GM12878 (cell line): ENCODE measurements at regions not wholly inside any gene's neighbourhood (a gene's known extent, or its start where the extent isn't known, plus 50 kb on each side); places are given as distances from the start of the nearest gene placed in this dataset.

Source experiments
- ATAC-seq: fragments of 200-7000 bp; cut with Tn5 transposase; 3 replicates; pipeline ENCODE4 v1.9.1; 2020; ENCODE audit warnings: mild to moderate bottlenecking, moderate library complexity
- BruUV-seq: library from RNA; stranded (reverse); fragments of 400-500 nt; replicated peaks from 2 replicates; lab custom pipeline; 2021; lab: Mats Ljungman, UMichigan
- CTCF ChIA-PET: fragments of 300-600 bp; sonication (Branson Sonifier 250); formaldehyde crosslinking; extraction: SDS; loops from one replicate; lab custom pipeline; 2021; ENCODE audit warnings: inconsistent platforms; lab: Yijun Ruan, JAX
- POLR2A ChIA-PET: fragments of 350-600 bp; formaldehyde crosslinking; extraction: SDS; loops from one replicate; lab custom pipeline; 2021; ENCODE audit warnings: inconsistent platforms; lab: Charles Lee
- RAD21 ChIA-PET: fragments of 300-600 bp; sonication (Branson Sonifier 250); formaldehyde crosslinking; loops from one replicate; lab custom pipeline; 2023; ENCODE audit warnings: antibody characterized with exemption; ENCODE audit not compliant: unreplicated experiment; lab: Charles Lee
- SMC1A ChIA-PET: fragments of 300-600 bp; sonication (Branson Sonifier 250); formaldehyde crosslinking; loops from one replicate; lab custom pipeline; 2023; ENCODE audit not compliant: unreplicated experiment, uncharacterized antibody; lab: Charles Lee
- DNase-seq: peaks from one replicate; pipeline ENCODE4 v3.0.0-alpha.2; 2011; ENCODE audit warnings: low read depth, low spot score
- FAIRE-seq: peaks from 3 replicates; lab custom pipeline; 2011; peaks lifted over from hg19 to GRCh38; lab: Jason Lieb, UNC
- H2AFZ ChIP-seq: 2 replicates; pipeline ENCODE4 v1.6.0; 2011; ENCODE audit warnings: low read depth, low read length, control low read depth; ENCODE audit not compliant: control insufficient read depth
- H3K27ac ChIP-seq: 2 replicates; pipeline ENCODE4 v1.5.1; 2011; ENCODE audit warnings: control low read depth; ENCODE audit not compliant: control insufficient read depth, insufficient read depth
- H3K27me3 ChIP-seq, 2 experiments: replicated peaks in 1 of 2; 2 replicates each; pipeline versions ENCODE4 v1.6.0 to v1.6.1; 2011; ENCODE audit warnings: low read length in 1 of 2; ENCODE audit not compliant: control insufficient read depth in 2 of 2, insufficient read depth in 2 of 2
- H3K36me3 ChIP-seq, 2 experiments: 2 replicates each; pipeline ENCODE4 v1.5.1; 2011; ENCODE audit warnings: low read length in 1 of 2; ENCODE audit not compliant: control insufficient read depth in 2 of 2, insufficient read depth in 2 of 2
- H3K4me1 ChIP-seq: 2 replicates; pipeline ENCODE4 v1.6.1; 2011; ENCODE audit warnings: mild to moderate bottlenecking, low read length, moderate library complexity, mixed read lengths; ENCODE audit not compliant: control insufficient read depth, insufficient read depth
- H3K4me2 ChIP-seq: 2 replicates; pipeline ENCODE4 v1.6.0; 2011; ENCODE audit warnings: control low read depth; ENCODE audit not compliant: control insufficient read depth, insufficient read depth
- H3K4me3 ChIP-seq: fragments of 200-600 bp; sonication (generic); 2 replicates; pipeline ENCODE4 v1.5.1; 2016
- H3K79me2 ChIP-seq: 2 replicates; pipeline ENCODE4 v1.6.0; 2011; ENCODE audit warnings: low read length; ENCODE audit not compliant: control insufficient read depth, insufficient read depth
- H3K9ac ChIP-seq: 2 replicates; pipeline ENCODE4 v1.8.0; 2011; ENCODE audit warnings: low read length, control low read depth, mixed read lengths; ENCODE audit not compliant: control insufficient read depth, insufficient read depth
- H3K9me3 ChIP-seq: replicated peaks from 3 replicates; pipeline ENCODE4 v1.5.1; 2011; ENCODE audit warnings: mild to moderate bottlenecking, low read length; ENCODE audit not compliant: control insufficient read depth, insufficient read depth
- H4K20me1 ChIP-seq: 2 replicates; pipeline ENCODE4 v1.6.0; 2011; ENCODE audit not compliant: control insufficient read depth, insufficient read depth
- MEF2A ChIP-seq: IDR thresholded peaks from 2 replicates; pipeline ENCODE4 v1.6.1; 2011; ENCODE audit warnings: low read depth, mild to moderate bottlenecking, low read length, moderate library complexity; ENCODE audit not compliant: insufficient read depth
- MXI1 ChIP-seq: fragments of 150-350 bp; IDR thresholded peaks from 2 replicates; pipeline ENCODE4 v1.6.1; 2011; ENCODE audit warnings: low read depth, mild to moderate bottlenecking, inconsistent platforms, low read length, improper control_type of control experiment
- MYB ChIP-seq: fragments of 150-350 bp; IDR thresholded peaks from 2 replicates; pipeline ENCODE4 v1.6.1; 2014; ENCODE audit warnings: mild to moderate bottlenecking, low read depth, low read length, borderline replicate concordance
- POLR2A ChIP-seq: IDR thresholded peaks from 2 replicates; pipeline ENCODE4 v1.6.1; 2011; ENCODE audit warnings: low read depth, mild to moderate bottlenecking, low read length
- POU2F2 ChIP-seq: IDR thresholded peaks from 3 replicates; pipeline ENCODE4 v1.6.1; 2011; ENCODE audit warnings: low read depth, mild to moderate bottlenecking, low read length, borderline replicate concordance
- SMAD1 ChIP-seq: fragments of 450-650 bp; IDR thresholded peaks from 2 replicates; pipeline ENCODE4 v1.6.1; 2018; ENCODE audit warnings: mild to moderate bottlenecking, low read depth; ENCODE audit not compliant: partially characterized antibody
- SMAD5 ChIP-seq: IDR thresholded peaks from 2 replicates; pipeline ENCODE4 v1.6.1; 2016; ENCODE audit warnings: antibody characterized with exemption, low read depth
- TAF1 ChIP-seq: IDR thresholded peaks from 2 replicates; pipeline ENCODE4 v1.6.1; 2011; ENCODE audit warnings: mild to moderate bottlenecking, low read depth, low read length, borderline replicate concordance
- TARDBP ChIP-seq: IDR thresholded peaks from 2 replicates; pipeline ENCODE4 v1.6.1; 2016; ENCODE audit warnings: borderline replicate concordance
- TBL1XR1 ChIP-seq: IDR thresholded peaks from 2 replicates; pipeline ENCODE4 v1.6.1; 2012; ENCODE audit warnings: low read depth, low read length, improper control_type of control experiment
- ZNF217 ChIP-seq: fragments of 450-650 bp; IDR thresholded peaks from 2 replicates; pipeline ENCODE4 v1.6.1; 2017; ENCODE audit warnings: antibody characterized with exemption, mild to moderate bottlenecking
- in situ Hi-C: fragments of 300-500 bp; cut with MboI; formaldehyde crosslinking; loops from 9 replicates; pipeline ENCODE4 v1.14.3; 2018; ENCODE audit warnings: mixed read lengths
- intact Hi-C: fragments of 100-400 bp; cut with micrococcal nuclease; formaldehyde crosslinking; loops from one replicate; pipeline ENCODE4 v1.14.2; 2022; ENCODE audit not compliant: unreplicated experiment
- TF ChIP-seq, protein P1 (sequence below): fragments of 450-650 bp; IDR thresholded peaks from 2 replicates; pipeline ENCODE4 v1.6.1; 2017; ENCODE audit warnings: antibody characterized with exemption, mild to moderate bottlenecking, moderate library complexity
- TF ChIP-seq, protein P2 (sequence below): fragments of 450-650 bp; IDR thresholded peaks from 2 replicates; pipeline ENCODE4 v1.6.1; 2017; ENCODE audit warnings: borderline replicate concordance

DNA sequence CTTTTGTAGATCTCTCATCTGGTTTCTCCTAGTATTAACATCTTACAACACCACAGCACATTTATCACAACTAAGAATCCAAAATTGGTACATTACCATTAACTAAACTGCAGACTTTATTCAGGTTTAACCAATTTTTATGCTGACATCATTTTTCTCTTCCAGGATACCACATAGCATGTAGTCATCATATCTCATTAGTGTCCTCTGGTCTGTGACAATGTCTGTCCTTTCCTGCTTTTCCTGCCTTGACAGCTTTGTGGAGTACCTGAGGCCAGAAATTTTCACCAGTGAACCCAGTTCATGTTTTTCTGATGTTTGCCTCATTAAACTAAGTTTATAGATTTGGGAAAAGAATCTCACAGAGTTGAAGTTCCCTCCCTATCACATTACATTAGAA is 294.7 kb upstream of the TNC start:
- Histone ChIP-seq H3K4me1 (no peaks in the 10 kb centered on the region), H3K79me2 (no peaks in the 10 kb centered on the region), H3K27me3 (no peaks in the 10 kb centered on the region), H3K27ac (no peak overlapping the region), H3K9ac (no peak overlapping the region), H3K4me3 (no peak overlapping the region), H2AFZ (no peak overlapping the region), H3K4me2 (no peak overlapping the region), H3K9me3 (no peaks in the 10 kb centered on the region), H4K20me1 (no peaks in the 10 kb centered on the region), H3K36me3 (no peaks in the 10 kb centered on the region)
- intact Hi-C loops: loop anchor here (5.0 to 10.0 kb wide), 2 partner anchors 205 to 718 kb away; no protein-coding TSS in a partner anchor
- POLR2A ChIA-PET: interaction anchor here (0.6 to 0.9 kb wide), 2 partner anchors 15 to 896 kb away, joined by 3 to 5 read pairs; no protein-coding TSS in a partner anchor
- no peak for FAIRE-seq
- BruUV-seq: no TSS peak
- TF ChIP-seq POU2F2 (no peak), MEF2A (no peak), MYB (no peak), TARDBP (no peak), SMAD5 (no peak)
- in situ Hi-C loops: no loop called here
- RAD21 ChIA-PET: interaction anchor here (1.2 to 2.2 kb wide), 4 partner anchors 17 to 187 kb away, joined by 3 to 6 read pairs (median 4); no protein-coding TSS in a partner anchor
- ATAC-seq: no peak
- no peak for DNase-seq
- SMC1A ChIA-PET: interaction anchor here (1.5 to 3.2 kb wide), 6 partner anchors 18 to 377 kb away, joined by 3 to 20 read pairs (median 8); no protein-coding TSS in a partner anchor
- CTCF ChIA-PET: no interaction called here

DNA sequence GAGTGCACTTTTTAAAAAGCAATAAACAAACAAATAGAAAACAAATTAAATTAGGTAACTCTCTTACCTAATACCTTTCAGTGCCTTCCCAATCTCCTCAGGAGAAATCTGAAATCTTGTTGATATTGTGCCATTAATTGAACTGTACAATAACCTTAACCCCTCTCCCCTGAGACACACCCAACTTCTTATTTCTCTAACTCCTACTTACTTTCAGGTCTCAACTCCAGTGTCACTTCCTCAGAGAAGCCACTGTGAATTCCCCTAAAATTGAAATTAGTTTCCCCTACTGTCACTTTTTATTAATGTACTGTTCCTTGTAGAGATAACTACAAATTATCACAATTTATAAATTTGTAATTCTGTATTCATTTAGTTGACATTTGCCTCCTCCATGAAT is 295.3 kb upstream of the TNC start:
- Histone ChIP-seq H3K4me1 (no peaks in the 10 kb centered on the region), H3K27me3 (no peaks in the 10 kb centered on the region), H2AFZ (no peak overlapping the region), H3K9ac (no peak overlapping the region), H3K36me3 (no peaks in the 10 kb centered on the region), H4K20me1 (no peaks in the 10 kb centered on the region), H3K27ac (no peak overlapping the region), H3K79me2 (no peaks in the 10 kb centered on the region), H3K4me3 (no peak overlapping the region), H3K4me2 (no peak overlapping the region), H3K9me3 (no peaks in the 10 kb centered on the region)
- BruUV-seq: no TSS peak
- ATAC-seq (peak; percentile 68), DNase-seq (no peak), FAIRE-seq (no peak)
- ChIA-PET POLR2A (no interaction called here), RAD21 (interaction anchor here (1.0 kb wide), 1 partner anchor 17 kb away, joined by 4 read pairs; no protein-coding TSS in a partner anchor), CTCF (no interaction called here), SMC1A (interaction anchor here (1.4 to 2.9 kb wide), 2 partner anchors 17 to 202 kb away, joined by 4 to 10 read pairs; no protein-coding TSS in a partner anchor)
- intact Hi-C loops (loop anchor here (5.0 to 10.0 kb wide), 2 partner anchors 206 to 719 kb away; no protein-coding TSS in a partner anchor), in situ Hi-C loops (no loop called here)
- TF ChIP-seq, protein P1, sequence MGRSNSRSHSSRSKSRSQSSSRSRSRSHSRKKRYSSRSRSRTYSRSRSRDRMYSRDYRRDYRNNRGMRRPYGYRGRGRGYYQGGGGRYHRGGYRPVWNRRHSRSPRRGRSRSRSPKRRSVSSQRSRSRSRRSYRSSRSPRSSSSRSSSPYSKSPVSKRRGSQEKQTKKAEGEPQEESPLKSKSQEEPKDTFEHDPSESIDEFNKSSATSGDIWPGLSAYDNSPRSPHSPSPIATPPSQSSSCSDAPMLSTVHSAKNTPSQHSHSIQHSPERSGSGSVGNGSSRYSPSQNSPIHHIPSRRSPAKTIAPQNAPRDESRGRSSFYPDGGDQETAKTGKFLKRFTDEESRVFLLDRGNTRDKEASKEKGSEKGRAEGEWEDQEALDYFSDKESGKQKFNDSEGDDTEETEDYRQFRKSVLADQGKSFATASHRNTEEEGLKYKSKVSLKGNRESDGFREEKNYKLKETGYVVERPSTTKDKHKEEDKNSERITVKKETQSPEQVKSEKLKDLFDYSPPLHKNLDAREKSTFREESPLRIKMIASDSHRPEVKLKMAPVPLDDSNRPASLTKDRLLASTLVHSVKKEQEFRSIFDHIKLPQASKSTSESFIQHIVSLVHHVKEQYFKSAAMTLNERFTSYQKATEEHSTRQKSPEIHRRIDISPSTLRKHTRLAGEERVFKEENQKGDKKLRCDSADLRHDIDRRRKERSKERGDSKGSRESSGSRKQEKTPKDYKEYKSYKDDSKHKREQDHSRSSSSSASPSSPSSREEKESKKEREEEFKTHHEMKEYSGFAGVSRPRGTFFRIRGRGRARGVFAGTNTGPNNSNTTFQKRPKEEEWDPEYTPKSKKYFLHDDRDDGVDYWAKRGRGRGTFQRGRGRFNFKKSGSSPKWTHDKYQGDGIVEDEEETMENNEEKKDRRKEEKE: no peak
- TF ChIP-seq ZNF217 (peak; percentile 19; the same call in 1 of the 2 replicates), MXI1 (no peak), TAF1 (no peak), POLR2A (no peak), SMAD1 (no peak), MEF2A (no peak), TBL1XR1 (peak; percentile 69; the same call in 1 of the 2 replicates)
- TF ChIP-seq, protein P2, sequence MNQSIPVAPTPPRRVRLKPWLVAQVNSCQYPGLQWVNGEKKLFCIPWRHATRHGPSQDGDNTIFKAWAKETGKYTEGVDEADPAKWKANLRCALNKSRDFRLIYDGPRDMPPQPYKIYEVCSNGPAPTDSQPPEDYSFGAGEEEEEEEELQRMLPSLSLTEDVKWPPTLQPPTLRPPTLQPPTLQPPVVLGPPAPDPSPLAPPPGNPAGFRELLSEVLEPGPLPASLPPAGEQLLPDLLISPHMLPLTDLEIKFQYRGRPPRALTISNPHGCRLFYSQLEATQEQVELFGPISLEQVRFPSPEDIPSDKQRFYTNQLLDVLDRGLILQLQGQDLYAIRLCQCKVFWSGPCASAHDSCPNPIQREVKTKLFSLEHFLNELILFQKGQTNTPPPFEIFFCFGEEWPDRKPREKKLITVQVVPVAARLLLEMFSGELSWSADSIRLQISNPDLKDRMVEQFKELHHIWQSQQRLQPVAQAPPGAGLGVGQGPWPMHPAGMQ: no peak
